Nephron (organoid): ENCODE measurements at regions not wholly inside any gene's neighbourhood (a gene's known extent, or its start where the extent isn't known, plus 50 kb on each side); places are given as distances from the start of the nearest gene placed in this dataset.
"Not testable (repeated sequence)": the region's sequence is repeated elsewhere in the genome, so short reads cannot be mapped to it uniquely, and the experiment has no call there.

Source experiments
- H3K27ac Mint-ChIP-seq, 3 experiments: 2 replicates each; pipeline ENCODE4 v1.8.0; 2020; ENCODE audit warnings: mixed read lengths in 3 of 3, mild to moderate bottlenecking in 2 of 3, moderate library complexity in 1 of 3
- H3K27me3 Mint-ChIP-seq: 2 replicates; pipeline ENCODE4 v1.8.0; 2021; ENCODE audit warnings: low read depth, mild to moderate bottlenecking, moderate library complexity, mixed read lengths
- H3K36me3 Mint-ChIP-seq: 2 replicates; pipeline ENCODE4 v1.8.0; 2020; ENCODE audit warnings: low read depth, mixed read lengths
- H3K4me1 Mint-ChIP-seq: 2 replicates; pipeline ENCODE4 v1.8.0; 2020; ENCODE audit warnings: mixed read lengths
- H3K4me3 Mint-ChIP-seq, 3 experiments: 2 replicates each; pipeline ENCODE4 v1.8.0; 2020; ENCODE audit warnings: mild to moderate bottlenecking in 3 of 3, mixed read lengths in 3 of 3, moderate library complexity in 2 of 3
- H3K9me3 Mint-ChIP-seq: 2 replicates; pipeline ENCODE4 v1.8.0; 2020; ENCODE audit warnings: mixed read lengths

DNA sequence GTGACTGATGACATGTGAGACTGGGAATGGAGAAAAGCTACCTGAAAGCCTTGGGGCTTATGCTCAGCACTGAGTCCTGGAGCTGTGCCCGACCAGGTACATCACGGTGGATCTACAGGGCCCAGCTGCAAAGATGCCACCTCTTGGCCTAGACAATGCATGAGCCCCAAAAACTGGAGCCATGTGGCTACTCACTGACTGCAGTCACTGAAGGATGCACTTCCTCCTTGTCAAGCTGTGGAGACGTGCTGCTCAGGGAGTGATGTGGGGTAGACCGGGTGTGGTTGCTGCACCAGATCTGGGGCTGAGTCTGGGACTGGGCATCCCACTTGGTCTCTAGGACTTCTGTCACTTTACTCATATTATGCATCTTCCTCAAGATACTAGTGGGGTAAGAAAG, 55.8 kb upstream of the FCGR1A start:
- H3K27ac Mint-ChIP-seq, H3K9me3 Mint-ChIP-seq, H3K27me3 Mint-ChIP-seq, H3K36me3 Mint-ChIP-seq, H3K4me3 Mint-ChIP-seq, H3K4me1 Mint-ChIP-seq: not testable (repeated sequence)

DNA sequence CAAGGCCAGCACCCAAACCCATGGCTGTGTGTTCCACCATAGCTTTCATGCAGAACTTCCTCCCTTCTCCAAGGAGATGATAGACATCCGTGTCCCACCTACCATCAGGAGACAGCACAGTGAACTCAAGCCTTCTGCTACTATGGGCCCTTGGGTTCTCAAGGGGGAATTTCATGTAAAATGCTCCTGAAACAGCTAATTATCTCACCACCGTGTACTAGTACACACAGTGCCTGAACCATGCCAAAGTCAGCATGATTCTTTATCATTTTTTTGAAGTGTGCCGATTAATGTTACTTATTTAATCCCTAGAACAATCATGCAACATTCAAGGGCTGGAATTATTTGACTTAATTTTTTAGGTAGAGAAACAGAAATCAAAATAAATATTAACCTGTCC, 53.9 kb upstream of the FCGR1A start:
- not testable (repeated sequence) for H3K36me3 Mint-ChIP-seq, H3K27me3 Mint-ChIP-seq, H3K27ac Mint-ChIP-seq, H3K9me3 Mint-ChIP-seq, H3K4me3 Mint-ChIP-seq, H3K4me1 Mint-ChIP-seq
